DOHH2 (cell line): ENCODE measurements at regions not wholly inside any gene's neighbourhood (a gene's known extent, or its start where the extent isn't known, plus 50 kb on each side); places are given as distances from the start of the nearest gene placed in this dataset.

Experiments used
- EZH2phosphoT487 ChIP-seq: fragments of 200-600 bp; sonication (generic); IDR thresholded peaks from 2 replicates; pipeline ENCODE4 v1.6.1; 2017; ENCODE audit warnings: borderline replicate concordance, mild to moderate bottlenecking, antibody characterized with exemption, low read length, moderate library complexity, mixed read lengths
- TF ChIP-seq, protein P1 (sequence below): fragments of 200-600 bp; sonication (generic); IDR thresholded peaks from one replicate; pipeline ENCODE4 v1.5.1; 2014; ENCODE audit warnings: antibody characterized with exemption, mild to moderate bottlenecking, low read depth, low read length; ENCODE audit not compliant: poor library complexity, severe bottlenecking

DNA sequence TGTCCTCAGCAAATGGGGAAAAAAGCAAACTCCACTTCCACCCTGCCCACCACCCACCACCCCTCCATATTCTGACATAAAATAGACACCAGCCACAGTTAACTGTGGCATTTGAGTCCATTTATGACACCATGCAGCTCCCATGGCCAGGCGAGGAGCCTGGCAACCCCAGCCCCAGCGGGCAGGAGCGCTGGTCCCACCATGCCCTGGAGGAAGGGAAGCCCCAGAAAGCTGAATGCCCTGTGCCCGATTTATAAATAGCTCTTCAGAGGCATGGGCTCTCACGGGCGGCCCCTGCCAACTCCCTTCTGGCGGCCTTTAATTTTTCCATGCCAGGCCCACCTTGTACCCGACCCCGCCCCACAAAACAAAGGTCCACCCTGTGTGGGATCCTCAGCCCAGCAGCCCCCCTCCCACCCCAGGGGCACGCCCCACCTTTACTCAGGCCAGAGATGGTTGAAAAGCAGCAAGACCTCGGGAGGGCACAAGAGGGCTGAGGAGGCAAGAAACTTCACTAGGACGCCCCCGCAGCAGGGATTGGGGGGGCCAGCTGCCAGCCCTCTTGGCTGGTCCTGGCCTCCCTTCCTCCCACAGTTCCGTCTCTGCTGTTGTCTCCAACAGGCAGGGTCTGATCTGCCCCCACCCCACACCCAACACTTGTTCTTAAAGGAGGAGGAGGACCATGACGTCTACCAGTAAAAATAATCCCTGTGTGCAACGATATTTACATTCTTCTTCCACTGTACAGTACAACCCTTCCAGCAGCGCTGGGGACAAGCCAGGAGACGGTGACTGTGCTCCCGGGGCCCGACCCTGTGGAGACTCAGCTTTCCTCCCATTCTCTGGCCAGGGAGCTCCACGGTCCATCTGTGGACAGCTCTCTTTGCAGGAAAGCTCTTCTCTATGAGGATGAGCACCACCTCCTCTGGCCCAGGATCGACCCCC is 115.6 kb upstream of the CDYL start:
- TF ChIP-seq, protein P1, sequence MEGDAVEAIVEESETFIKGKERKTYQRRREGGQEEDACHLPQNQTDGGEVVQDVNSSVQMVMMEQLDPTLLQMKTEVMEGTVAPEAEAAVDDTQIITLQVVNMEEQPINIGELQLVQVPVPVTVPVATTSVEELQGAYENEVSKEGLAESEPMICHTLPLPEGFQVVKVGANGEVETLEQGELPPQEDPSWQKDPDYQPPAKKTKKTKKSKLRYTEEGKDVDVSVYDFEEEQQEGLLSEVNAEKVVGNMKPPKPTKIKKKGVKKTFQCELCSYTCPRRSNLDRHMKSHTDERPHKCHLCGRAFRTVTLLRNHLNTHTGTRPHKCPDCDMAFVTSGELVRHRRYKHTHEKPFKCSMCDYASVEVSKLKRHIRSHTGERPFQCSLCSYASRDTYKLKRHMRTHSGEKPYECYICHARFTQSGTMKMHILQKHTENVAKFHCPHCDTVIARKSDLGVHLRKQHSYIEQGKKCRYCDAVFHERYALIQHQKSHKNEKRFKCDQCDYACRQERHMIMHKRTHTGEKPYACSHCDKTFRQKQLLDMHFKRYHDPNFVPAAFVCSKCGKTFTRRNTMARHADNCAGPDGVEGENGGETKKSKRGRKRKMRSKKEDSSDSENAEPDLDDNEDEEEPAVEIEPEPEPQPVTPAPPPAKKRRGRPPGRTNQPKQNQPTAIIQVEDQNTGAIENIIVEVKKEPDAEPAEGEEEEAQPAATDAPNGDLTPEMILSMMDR = no peak
- no peak for TF ChIP-seq EZH2phosphoT487
